ENCODE measurements at regions not wholly inside any gene's neighbourhood (a gene's known extent, or its start where the extent isn't known, plus 50 kb on each side); places are given as distances from the start of the nearest gene placed in this dataset.

DNA sequence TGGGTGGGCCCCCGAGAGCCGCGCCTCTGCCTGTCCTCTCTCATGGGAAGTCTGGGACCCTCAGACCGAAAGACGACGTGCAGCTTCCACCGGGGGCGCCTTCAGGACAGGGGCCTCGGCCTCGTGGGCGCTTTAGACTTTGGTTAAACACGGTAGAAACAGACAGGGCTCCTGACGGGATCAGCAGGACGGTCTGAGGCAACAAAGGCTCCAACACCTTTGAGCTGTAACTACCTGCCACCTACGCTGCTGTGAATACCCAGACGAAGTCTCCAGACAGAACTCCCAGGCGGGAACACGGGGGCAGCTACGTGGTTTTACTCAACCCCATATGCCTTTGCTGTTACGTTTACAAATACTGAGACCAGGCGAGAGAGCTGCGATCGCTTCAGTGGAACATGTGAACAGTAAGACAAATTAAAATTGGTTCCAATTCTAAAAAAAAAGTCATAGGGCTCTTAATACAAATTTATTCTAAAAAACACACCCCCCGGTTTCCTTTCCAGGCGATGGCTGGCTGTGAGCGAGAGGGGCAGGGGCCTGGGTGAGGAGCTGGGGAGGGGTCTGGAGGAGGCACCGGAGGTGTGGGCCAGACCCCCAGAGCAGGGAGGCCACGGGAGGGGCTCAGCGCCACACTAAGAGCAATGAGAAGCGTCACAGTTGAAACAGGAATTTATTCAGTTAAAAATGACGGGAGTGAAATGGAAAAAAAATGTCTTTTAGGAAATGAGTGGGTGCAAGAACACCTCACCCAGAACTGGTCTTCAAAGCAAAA lies 453.2 kb downstream of the QKI start:
- H3K4me3 ChIP-seq (ENCODE audit: low read depth, low read length): no peak overlapping the region
- no peaks in the 10 kb centered on the region for H3K36me3 ChIP-seq (replicated peaks)
- TF ChIP-seq, protein P1, sequence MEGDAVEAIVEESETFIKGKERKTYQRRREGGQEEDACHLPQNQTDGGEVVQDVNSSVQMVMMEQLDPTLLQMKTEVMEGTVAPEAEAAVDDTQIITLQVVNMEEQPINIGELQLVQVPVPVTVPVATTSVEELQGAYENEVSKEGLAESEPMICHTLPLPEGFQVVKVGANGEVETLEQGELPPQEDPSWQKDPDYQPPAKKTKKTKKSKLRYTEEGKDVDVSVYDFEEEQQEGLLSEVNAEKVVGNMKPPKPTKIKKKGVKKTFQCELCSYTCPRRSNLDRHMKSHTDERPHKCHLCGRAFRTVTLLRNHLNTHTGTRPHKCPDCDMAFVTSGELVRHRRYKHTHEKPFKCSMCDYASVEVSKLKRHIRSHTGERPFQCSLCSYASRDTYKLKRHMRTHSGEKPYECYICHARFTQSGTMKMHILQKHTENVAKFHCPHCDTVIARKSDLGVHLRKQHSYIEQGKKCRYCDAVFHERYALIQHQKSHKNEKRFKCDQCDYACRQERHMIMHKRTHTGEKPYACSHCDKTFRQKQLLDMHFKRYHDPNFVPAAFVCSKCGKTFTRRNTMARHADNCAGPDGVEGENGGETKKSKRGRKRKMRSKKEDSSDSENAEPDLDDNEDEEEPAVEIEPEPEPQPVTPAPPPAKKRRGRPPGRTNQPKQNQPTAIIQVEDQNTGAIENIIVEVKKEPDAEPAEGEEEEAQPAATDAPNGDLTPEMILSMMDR (IDR thresholded peaks at IDR 0.05; ENCODE audit: low read depth, low read length, missing control alignments): no peak
- in situ Hi-C loops (cut with HindIII; ENCODE audit: low pct_ligation_motif_present, low sequenced_read_pairs): no loop called here
- no peak overlapping the region for H3K27ac ChIP-seq
- no peak for DNase-seq
- no peaks in the 10 kb centered on the region for H3K27me3 ChIP-seq (replicated peaks)

DNA sequence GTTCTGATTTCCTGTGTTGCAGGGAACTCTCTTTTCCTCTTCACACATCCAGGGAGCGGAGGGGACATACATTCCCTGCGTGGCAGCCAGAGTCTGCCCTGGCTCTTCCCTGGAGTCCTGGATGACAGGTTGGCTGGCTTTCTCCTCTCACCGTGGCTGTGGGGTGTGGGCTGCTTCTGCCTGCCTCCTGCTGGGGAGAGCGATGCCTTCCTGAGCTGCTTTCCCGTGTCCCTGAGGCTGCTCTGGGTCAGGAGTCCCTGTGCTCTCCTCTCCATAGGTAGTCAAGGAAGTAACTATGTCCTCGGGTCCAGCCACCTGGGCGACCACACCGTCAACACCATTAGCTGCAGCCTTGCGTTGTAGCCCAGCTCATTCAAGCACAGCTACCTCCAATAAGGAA lies 451.7 kb downstream of the QKI start:
- no peak for DNase-seq
- Histone ChIP-seq H3K36me3 (replicated peaks) (no peaks in the 10 kb centered on the region), H3K4me3 (ENCODE audit: low read depth, low read length) (no peak overlapping the region), H3K27ac (no peak overlapping the region), H3K27me3 (replicated peaks) (no peaks in the 10 kb centered on the region)
- TF ChIP-seq, protein P1 (IDR thresholded peaks at IDR 0.05; ENCODE audit: low read depth, low read length, missing control alignments): no peak
- in situ Hi-C loops (cut with HindIII; ENCODE audit: low pct_ligation_motif_present, low sequenced_read_pairs): no loop called here

DNA sequence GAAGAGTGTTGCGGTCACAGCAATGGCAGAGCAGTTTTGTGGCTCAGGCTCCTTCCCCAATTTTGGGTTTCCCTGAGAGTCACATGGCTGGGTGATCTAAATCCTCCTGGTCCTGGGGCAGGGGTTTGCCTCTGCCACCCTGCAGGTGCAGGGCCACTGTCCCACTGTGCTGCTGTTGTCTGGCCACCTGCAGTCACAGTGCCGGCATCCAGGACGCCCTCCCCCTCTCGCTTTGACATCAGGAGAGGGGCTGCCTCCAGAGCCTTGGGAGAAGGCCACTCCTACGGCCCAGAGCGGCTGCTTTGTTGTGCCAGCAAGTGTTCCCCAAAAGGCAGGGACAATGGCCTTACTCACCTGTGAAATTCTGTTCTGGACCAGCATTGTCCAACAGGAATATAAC lies 449.0 kb downstream of the QKI start:
- in situ Hi-C loops (cut with HindIII; ENCODE audit: low pct_ligation_motif_present, low sequenced_read_pairs): no loop called here
- no peak overlapping the region for H3K27ac ChIP-seq
- H3K27me3 ChIP-seq (replicated peaks): no peaks in the 10 kb centered on the region
- DNase-seq: no peak
- no peaks in the 10 kb centered on the region for H3K36me3 ChIP-seq (replicated peaks)
- TF ChIP-seq, protein P1 (IDR thresholded peaks at IDR 0.05; ENCODE audit: low read depth, low read length, missing control alignments): no peak
- H3K4me3 ChIP-seq (ENCODE audit: low read depth, low read length): no peak overlapping the region

DNA sequence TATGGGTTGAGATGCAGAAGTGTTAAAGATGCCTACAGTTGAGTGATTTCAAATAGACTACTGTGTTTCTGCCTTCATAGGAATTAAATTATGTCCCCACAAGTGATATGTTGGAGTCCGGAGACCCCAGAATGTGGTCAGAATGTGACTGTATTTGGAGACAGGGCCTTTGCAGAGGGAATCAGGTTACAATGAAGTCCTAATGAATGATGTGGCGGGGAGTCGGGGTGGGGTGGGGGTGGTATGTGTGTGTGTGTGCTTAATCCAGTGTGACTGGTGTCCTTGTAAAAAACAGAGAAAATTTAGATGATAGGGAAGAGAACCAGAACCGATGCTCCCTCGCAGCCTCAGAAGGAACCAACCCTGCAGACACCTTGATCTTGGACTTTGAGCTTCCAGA lies 448.2 kb downstream of the QKI start:
- no peak overlapping the region for H3K27ac ChIP-seq
- no peak overlapping the region for H3K4me3 ChIP-seq (ENCODE audit: low read depth, low read length)
- no peak for DNase-seq
- TF ChIP-seq, protein P1 (IDR thresholded peaks at IDR 0.05; ENCODE audit: low read depth, low read length, missing control alignments): no peak
- H3K27me3 ChIP-seq (replicated peaks): no peaks in the 10 kb centered on the region
- H3K36me3 ChIP-seq (replicated peaks): no peaks in the 10 kb centered on the region
- in situ Hi-C loops (cut with HindIII; ENCODE audit: low pct_ligation_motif_present, low sequenced_read_pairs): no loop called here

DNA sequence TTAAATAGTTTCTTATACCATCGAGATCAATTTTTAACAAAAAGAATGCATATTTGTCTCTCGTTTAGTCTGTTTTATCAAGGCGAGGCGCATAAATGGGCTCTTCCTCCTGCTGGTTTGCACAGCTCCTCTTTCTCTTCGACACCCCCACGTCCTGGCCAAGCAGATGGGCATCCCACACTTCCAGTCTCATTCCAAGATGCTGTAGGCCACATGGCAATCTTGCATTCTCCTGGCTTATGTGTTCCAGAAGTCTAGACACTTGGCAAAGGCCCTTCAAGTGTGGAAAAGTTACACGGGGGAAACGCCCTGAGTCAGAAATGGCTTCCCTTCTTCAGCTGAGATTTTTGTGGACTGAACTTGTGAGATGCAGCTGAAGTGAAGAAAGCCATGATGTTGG lies 447.1 kb downstream of the QKI start:
- no peak overlapping the region for H3K4me3 ChIP-seq (ENCODE audit: low read depth, low read length)
- H3K27ac ChIP-seq: no peak overlapping the region
- in situ Hi-C loops (cut with HindIII; ENCODE audit: low pct_ligation_motif_present, low sequenced_read_pairs): no loop called here
- H3K27me3 ChIP-seq (replicated peaks): no peaks in the 10 kb centered on the region
- no peaks in the 10 kb centered on the region for H3K36me3 ChIP-seq (replicated peaks)
- TF ChIP-seq, protein P1 (IDR thresholded peaks at IDR 0.05; ENCODE audit: low read depth, low read length, missing control alignments): no peak
- no peak for DNase-seq

All from brain microvascular endothelial cell (primary cell).